ENCODE measurements at regions not wholly inside any gene's neighbourhood (a gene's known extent, or its start where the extent isn't known, plus 50 kb on each side); places are given as distances from the start of the nearest gene placed in this dataset.

DNA sequence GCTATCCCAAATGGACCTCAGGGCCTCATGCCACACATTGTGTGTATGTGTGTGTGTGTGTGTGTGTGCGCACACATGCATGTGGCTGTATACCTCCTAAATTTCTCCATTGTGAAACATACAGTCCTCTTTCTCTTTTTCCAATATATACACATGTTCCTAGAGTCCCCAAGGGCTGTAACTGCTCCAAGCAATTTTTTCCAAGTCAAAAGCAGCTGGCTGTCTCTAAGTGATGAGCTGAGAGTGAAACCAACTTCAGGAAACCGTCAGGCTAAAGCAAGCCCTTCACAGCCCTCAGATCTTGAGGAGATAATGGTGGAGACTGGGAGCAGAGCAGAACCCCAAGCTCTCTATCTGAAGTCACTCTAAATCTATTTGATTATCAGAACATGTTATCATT lies 496.1 kb upstream of the DIPK2B start:
- no peak for TF ChIP-seq POLR2A (IDR thresholded peaks at IDR 0.05)
- TF ChIP-seq, protein P1, sequence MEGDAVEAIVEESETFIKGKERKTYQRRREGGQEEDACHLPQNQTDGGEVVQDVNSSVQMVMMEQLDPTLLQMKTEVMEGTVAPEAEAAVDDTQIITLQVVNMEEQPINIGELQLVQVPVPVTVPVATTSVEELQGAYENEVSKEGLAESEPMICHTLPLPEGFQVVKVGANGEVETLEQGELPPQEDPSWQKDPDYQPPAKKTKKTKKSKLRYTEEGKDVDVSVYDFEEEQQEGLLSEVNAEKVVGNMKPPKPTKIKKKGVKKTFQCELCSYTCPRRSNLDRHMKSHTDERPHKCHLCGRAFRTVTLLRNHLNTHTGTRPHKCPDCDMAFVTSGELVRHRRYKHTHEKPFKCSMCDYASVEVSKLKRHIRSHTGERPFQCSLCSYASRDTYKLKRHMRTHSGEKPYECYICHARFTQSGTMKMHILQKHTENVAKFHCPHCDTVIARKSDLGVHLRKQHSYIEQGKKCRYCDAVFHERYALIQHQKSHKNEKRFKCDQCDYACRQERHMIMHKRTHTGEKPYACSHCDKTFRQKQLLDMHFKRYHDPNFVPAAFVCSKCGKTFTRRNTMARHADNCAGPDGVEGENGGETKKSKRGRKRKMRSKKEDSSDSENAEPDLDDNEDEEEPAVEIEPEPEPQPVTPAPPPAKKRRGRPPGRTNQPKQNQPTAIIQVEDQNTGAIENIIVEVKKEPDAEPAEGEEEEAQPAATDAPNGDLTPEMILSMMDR (IDR thresholded peaks at IDR 0.05), result no peak
- no peak for TF ChIP-seq POLR2AphosphoS5 (IDR thresholded peaks at IDR 0.05)
- TF ChIP-seq EP300 (IDR thresholded peaks at IDR 0.05), result no peak
